Heart right ventricle (tissue), 16 donors: ENCODE measurements at regions not wholly inside any gene's neighbourhood (a gene's known extent, or its start where the extent isn't known, plus 50 kb on each side); places are given as distances from the start of the nearest gene placed in this dataset.

Source experiments
- ATAC-seq, 8 donors: fragments of 200-7000 bp; cut with Tn5 transposase; one replicate each; pipeline ENCODE4 v1.9.1; 2020; ENCODE audit warnings: mild to moderate bottlenecking in 8 of 8, moderate library complexity in 8 of 8, moderate number of reproducible peaks in 1 of 8
- DNase-seq, 2 donors: peaks; one replicate each; pipeline ENCODE4 v3.0.0-alpha.2; 2020
- H3K27ac ChIP-seq, 10 donors: fragments of 200-600 bp; sonication (generic) in 2 of 10; one replicate each; pipeline versions ENCODE4 v1.5.0 to v1.8.0; 2020 to 2022; ENCODE audit warnings: mild to moderate bottlenecking in 3 of 10
- H3K27me3 ChIP-seq, 7 donors: fragments of 200-600 bp; one replicate each; pipeline ENCODE4 v1.8.0; 2021 to 2022; ENCODE audit warnings: mild to moderate bottlenecking in 2 of 7
- H3K36me3 ChIP-seq, 9 donors: fragments of 200-600 bp; sonication (generic) in 1 of 9; one replicate each; pipeline versions ENCODE4 v1.5.0 to v1.8.0; 2020 to 2022; ENCODE audit warnings: mild to moderate bottlenecking in 2 of 9
- H3K4me1 ChIP-seq, 9 donors: fragments of 200-600 bp; sonication (generic) in 1 of 9; one replicate each; pipeline versions ENCODE4 v1.5.0 to v1.8.0; 2020 to 2022; ENCODE audit warnings: mild to moderate bottlenecking in 4 of 9
- H3K4me3 ChIP-seq, 10 donors: fragments of 200-600 bp; sonication (generic) in 2 of 10; one replicate each; pipeline versions ENCODE4 v1.5.0 to v1.8.0; 2020 to 2022; ENCODE audit warnings: mild to moderate bottlenecking in 7 of 10, moderate library complexity in 2 of 10
- H3K9me3 ChIP-seq, 11 donors: fragments of 200-600 bp in 10 of 11; sonication (generic) in 2 of 11; one replicate each; pipeline versions ENCODE4 v1.5.0 to v1.8.0; 2013 to 2022; ENCODE audit warnings: mild to moderate bottlenecking in 2 of 11, control low read depth in 1 of 11, moderate library complexity in 1 of 11
- CTCF ChIP-seq, 9 donors: fragments of 200-600 bp; sonication (generic) in 2 of 9; IDR thresholded peaks; one replicate each; pipeline versions ENCODE4 v1.5.0 to v1.8.0; 2021 to 2022; ENCODE audit warnings: antibody characterized with exemption in 9 of 9, mild to moderate bottlenecking in 5 of 9, moderate library complexity in 1 of 9
- WGBS, 2 donors: extraction: QIAGEN DNeasy Blood & Tissue Kit; methylation state at CpG; one replicate each; pipeline ENCODE4 v1.1.7; 2013; ENCODE audit warnings: inconsistent platforms in 1 of 2; 5-methylcytosine and 5-hydroxymethylcytosine counted together
- intact Hi-C, 10 donors: fragments of 100-400 bp; cut with DNase I; formaldehyde crosslinking; loops; one replicate each; pipeline versions ENCODE4 v1.11.1 to v1.14.2; 2022
- donor health status: Arrhythmogenic right ventricular cardiomyopathy.
- donor health status: ischemic (EF 13 %, LVEDD 7.1; RV severe dilation, severe dysfunction).
- donor health status: healthy with polysubstance abuse.
- donor health status: DM: no; HTN: yes; CAD: no.
- donor health status: DM: no; HTN: no; CAD: no.
- donor health status: ischemic (EF 25% LVEDD 6.9; RV normal size, moderate dysfunction).
- donor health status: ischemic (EF 25% LVEDD 5.7; RV mildly dilated, moderate dysfunction).
- donor health status: healthy.
- donor health status: DM: yes; HTN: yes; CAD: no.
- donor health status: Ischemic cardiomyopathy.
- donor health status: ischemic (EF 35%, LVEDD 5.7; RV mildly dilated, moderate dysfunction).
- donor health status: nonischemic (EF 11% LVEDD 7.7; RV severe dilation, severe dysfunction).
- donor health status: DM: yes; HTN: yes; CAD: no.
- donor health status: PGD.
- donor health status: ischemic (EF 29% LVEDD 5.4; RV normal size, mild dysfunction).
- donor health status: nonischemic (EF 23%, LVEDD 6.1; RV moderate dilation, normal function).

- intact Hi-C loops = no loop called here
- 67 to 70% methylated on average over 2 of the region's 2 CpGs for WGBS, 2 donors
- H3K9me3 ChIP-seq = peaks cover 0 to 9% (median 3%) of the 10 kb centered on the region in 11 donors
- ATAC-seq (no peak), DNase-seq (no peak)
- no peaks in the 10 kb centered on the region for H3K27me3 ChIP-seq
- no peaks in the 10 kb centered on the region for H3K36me3 ChIP-seq
- TF ChIP-seq CTCF (IDR thresholded peaks at IDR 0.05) = no peak
- no peak overlapping the region for H3K27ac ChIP-seq
- H3K4me1 ChIP-seq = no peaks in the 10 kb centered on the region
- H3K4me3 ChIP-seq = no peak overlapping the region
These were observed 240.9 kb upstream of the ZNF521 start for GRCh38 chr18:25592804-25593360.

GRCh38 chr18:25590456-25590855, 238.5 kb upstream of the ZNF521 start:
- Histone ChIP-seq H3K36me3 (no peaks in the 10 kb centered on the region), H3K4me3 (no peak overlapping the region), H3K4me1 (no peaks in the 10 kb centered on the region), H3K27me3 (no peaks in the 10 kb centered on the region), H3K27ac (no peak overlapping the region), H3K9me3 (peaks cover 0 to 22% (median 7%) of the 10 kb centered on the region in 11 donors)
- TF ChIP-seq CTCF (IDR thresholded peaks at IDR 0.05) = no peak
- 88 to 90% methylated on average over 8 of the region's 8 CpGs for WGBS, 2 donors
- no peak for DNase-seq
- intact Hi-C loops = no loop called here
- ATAC-seq = no peak

DNA sequence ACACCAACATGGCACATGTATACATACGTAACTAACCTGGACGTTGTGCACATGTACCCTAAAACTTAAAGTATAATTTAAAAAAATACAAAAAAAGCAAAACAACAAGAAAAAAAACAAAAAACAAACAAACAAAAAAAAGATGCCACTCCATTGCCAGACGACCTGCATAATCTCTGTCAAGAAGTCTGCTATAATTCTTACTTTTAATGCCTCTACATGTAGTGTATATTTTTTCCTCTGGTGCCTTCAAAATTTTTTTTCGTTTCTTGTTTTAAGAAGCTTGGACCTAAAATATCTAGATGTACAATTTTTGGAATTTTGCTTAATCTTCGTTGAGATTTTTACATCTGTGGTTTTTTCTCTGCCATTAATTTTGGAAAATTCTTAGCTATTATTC, 235.6 kb upstream of the ZNF521 start:
- H3K36me3 ChIP-seq = no peaks in the 10 kb centered on the region
- no peak for DNase-seq
- no peaks in the 10 kb centered on the region for H3K4me1 ChIP-seq
- peaks cover 0 to 22% (median 7%) of the 10 kb centered on the region in 11 donors for H3K9me3 ChIP-seq
- no peaks in the 10 kb centered on the region for H3K27me3 ChIP-seq
- 89 to 93% methylated on average over 5 of the region's 5 CpGs for WGBS, 2 donors
- H3K27ac ChIP-seq = no peak overlapping the region
- ATAC-seq = no peak
- no peak for TF ChIP-seq CTCF (IDR thresholded peaks at IDR 0.05)
- H3K4me3 ChIP-seq = no peak overlapping the region
- intact Hi-C loops = no loop called here

DNA sequence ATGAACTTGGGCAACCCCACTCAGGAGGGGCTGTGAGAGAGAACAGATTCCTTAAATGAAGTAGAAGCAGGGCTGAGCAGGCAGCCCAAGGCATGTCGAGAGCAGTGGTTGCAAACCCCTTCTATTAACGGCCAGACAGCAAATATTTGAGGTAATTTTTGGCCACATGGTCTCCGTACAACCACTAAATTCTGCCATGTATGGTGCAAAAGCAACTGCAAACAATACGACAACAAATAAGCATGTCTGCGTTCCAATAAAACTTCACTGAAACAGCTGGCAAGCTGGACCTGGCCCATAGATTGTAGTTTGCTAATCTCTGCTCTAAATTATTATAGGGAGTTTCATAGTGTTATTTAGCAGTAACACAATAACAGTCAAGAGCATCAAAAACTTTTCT, 217.0 kb upstream of the ZNF521 start:
- 72 to 80% methylated on average over 5 of the region's 5 CpGs for WGBS, 2 donors
- H3K27me3 ChIP-seq = no peaks in the 10 kb centered on the region
- no peak for TF ChIP-seq CTCF (IDR thresholded peaks at IDR 0.05)
- no peaks in the 10 kb centered on the region for H3K36me3 ChIP-seq
- intact Hi-C loops = no loop called here
- H3K4me1 ChIP-seq = no peaks in the 10 kb centered on the region
- H3K9me3 ChIP-seq = no peaks in the 10 kb centered on the region
- DNase-seq (no peak), ATAC-seq (no peak)
- no peak overlapping the region for H3K4me3 ChIP-seq
- no peak overlapping the region for H3K27ac ChIP-seq
